B cell (primary cell): ENCODE measurements at regions not wholly inside any gene's neighbourhood (a gene's known extent, or its start where the extent isn't known, plus 50 kb on each side); places are given as distances from the start of the nearest gene placed in this dataset.

ENCODE experiments used
- ATAC-seq: fragments of 200-7000 bp; cut with Tn5 transposase; one replicate; pipeline ENCODE4 v1.10.0; 2021; ENCODE audit warnings: low read depth, mild to moderate bottlenecking, moderate number of reproducible peaks, moderate library complexity
- CTCF ChIA-PET: fragments of 350-600 bp; sonication (Branson Sonifier 250); formaldehyde crosslinking; loops from one replicate; lab custom pipeline; 2021; ENCODE audit warnings: antibody characterized with exemption, inconsistent platforms; lab: Charles Lee
- POLR2A ChIA-PET: fragments of 350-600 bp; sonication (Branson Sonifier 250); formaldehyde crosslinking; loops from one replicate; lab custom pipeline; 2021; ENCODE audit warnings: antibody characterized with exemption; lab: Charles Lee
- DNase-seq: peaks from one replicate; pipeline ENCODE4 v3.0.0; 2013
- H2AFZ ChIP-seq: 2 replicates; pipeline ENCODE4 v1.6.1; 2012; ENCODE audit warnings: mild to moderate bottlenecking, low read depth, low read length; ENCODE audit not compliant: insufficient read depth, poor library complexity, severe bottlenecking
- H3K27ac ChIP-seq, 2 donors: 1 replicate in 1 of 2; 2 replicates in 1 of 2; pipeline ENCODE4 v1.5.1; 2012 to 2013; ENCODE audit warnings: low read length in 2 of 2, mild to moderate bottlenecking in 2 of 2, moderate library complexity in 1 of 2
- H3K27me3 ChIP-seq, 4 experiments: fragments of 200-600 bp in 1 of 4; sonication (generic) in 1 of 4; replicated peaks in 1 of 4; 1 replicate in 2 of 4; 2 replicates in 2 of 4; pipeline versions ENCODE4 v1.6.1 to v1.7.0; 2013 to 2016; ENCODE audit warnings: low read length in 3 of 4, mild to moderate bottlenecking in 2 of 4, mixed read lengths in 1 of 4, moderate library complexity in 1 of 4; ENCODE audit not compliant: insufficient read depth in 4 of 4, control insufficient read depth in 3 of 4; ENCODE audit errors: control extremely low read depth in 1 of 4
- H3K36me3 ChIP-seq, 2 experiments: replicated peaks in 1 of 2; 1 replicate in 1 of 2; 2 replicates in 1 of 2; pipeline versions ENCODE4 v1.6.1 to v1.7.1; 2013; ENCODE audit warnings: low read length in 1 of 2; ENCODE audit not compliant: insufficient read depth in 2 of 2, control insufficient read depth in 1 of 2; ENCODE audit errors: control extremely low read depth in 1 of 2, extremely low read depth in 1 of 2
- H3K4me1 ChIP-seq, 2 donors: fragments of 200-600 bp in 1 of 2; sonication (generic) in 1 of 2; 1 replicate in 1 of 2; 2 replicates in 1 of 2; pipeline versions ENCODE4 v1.5.1 to v1.6.1; 2013 to 2017; ENCODE audit warnings: low read length in 2 of 2; ENCODE audit not compliant: control insufficient read depth in 2 of 2, insufficient read depth in 2 of 2
- H3K4me2 ChIP-seq: replicated peaks from 2 replicates; pipeline ENCODE3; 2012; ENCODE audit warnings: mild to moderate bottlenecking, low read depth, low read length; ENCODE audit not compliant: poor library complexity, severe bottlenecking
- H3K4me3 ChIP-seq, 5 experiments: fragments of 200-600 bp in 1 of 5; sonication (generic) in 1 of 5; 1 replicate in 3 of 5; 2 replicates in 2 of 5; pipeline versions ENCODE4 v1.5.1 to v1.7.0; 2011 to 2016; ENCODE audit warnings: low read length in 4 of 5, mild to moderate bottlenecking in 4 of 5, low read depth in 2 of 5, control low read depth in 1 of 5, moderate library complexity in 1 of 5; ENCODE audit not compliant: insufficient read depth in 1 of 5; ENCODE audit errors: control extremely low read depth in 1 of 5, extremely low read depth in 1 of 5
- H3K79me2 ChIP-seq: fragments of 200-600 bp; sonication (generic); one replicate; pipeline ENCODE4 v1.6.0; 2016; ENCODE audit warnings: low read length; ENCODE audit not compliant: control insufficient read depth, insufficient read depth
- H3K9ac ChIP-seq: fragments of 200-600 bp; sonication (generic); 2 replicates; pipeline ENCODE4 v1.6.1; 2017; ENCODE audit warnings: mild to moderate bottlenecking, low read length, moderate library complexity
- H3K9me3 ChIP-seq, 3 donors: one replicate each; pipeline versions ENCODE4 v1.6.1 to v1.7.1; 2013; ENCODE audit warnings: low read length in 2 of 3; ENCODE audit not compliant: control insufficient read depth in 2 of 3, insufficient read depth in 1 of 3; ENCODE audit errors: control extremely low read depth in 1 of 3
- H4K20me1 ChIP-seq: 2 replicates; pipeline ENCODE4 v1.6.0; 2012; ENCODE audit warnings: mild to moderate bottlenecking, low read length; ENCODE audit not compliant: insufficient read depth, control insufficient read depth, poor library complexity, severe bottlenecking
- H3K27ac Mint-ChIP-seq: one replicate; pipeline ENCODE4 v1.8.0; 2021; ENCODE audit warnings: mixed read lengths
- H3K27me3 Mint-ChIP-seq: one replicate; pipeline ENCODE4 v1.8.0; 2021; ENCODE audit warnings: mixed read lengths
- H3K4me1 Mint-ChIP-seq: one replicate; pipeline ENCODE4 v1.8.0; 2021; ENCODE audit warnings: mixed read lengths
- H3K4me3 Mint-ChIP-seq: one replicate; pipeline ENCODE4 v1.8.0; 2021; ENCODE audit warnings: mixed read lengths
- H3K9me3 Mint-ChIP-seq: one replicate; pipeline ENCODE4 v1.8.0; 2022; ENCODE audit warnings: mixed read lengths; ENCODE audit not compliant: insufficient read depth
- CTCF ChIP-seq: fragments of 200-600 bp; IDR thresholded peaks from one replicate; pipeline ENCODE4 v1.8.0; 2022; ENCODE audit warnings: antibody characterized with exemption, mild to moderate bottlenecking
- EZH2 ChIP-seq: IDR thresholded peaks from 2 replicates; pipeline ENCODE4 v1.6.1; 2012; ENCODE audit warnings: borderline replicate concordance, low read depth, mild to moderate bottlenecking, moderate library complexity, low read length; ENCODE audit not compliant: insufficient read depth, poor library complexity, severe bottlenecking
- WGBS: methylation state at CpG from one replicate; pipeline ENCODE4 v1.1.5; 2013; ENCODE audit warnings: missing lambda C conversion rate; ENCODE audit not compliant: insufficient coverage; 5-methylcytosine and 5-hydroxymethylcytosine counted together
- intact Hi-C: fragments of 100-400 bp; cut with micrococcal nuclease; formaldehyde crosslinking; loops from one replicate; pipeline ENCODE4 v1.10.0; 2022

DNA sequence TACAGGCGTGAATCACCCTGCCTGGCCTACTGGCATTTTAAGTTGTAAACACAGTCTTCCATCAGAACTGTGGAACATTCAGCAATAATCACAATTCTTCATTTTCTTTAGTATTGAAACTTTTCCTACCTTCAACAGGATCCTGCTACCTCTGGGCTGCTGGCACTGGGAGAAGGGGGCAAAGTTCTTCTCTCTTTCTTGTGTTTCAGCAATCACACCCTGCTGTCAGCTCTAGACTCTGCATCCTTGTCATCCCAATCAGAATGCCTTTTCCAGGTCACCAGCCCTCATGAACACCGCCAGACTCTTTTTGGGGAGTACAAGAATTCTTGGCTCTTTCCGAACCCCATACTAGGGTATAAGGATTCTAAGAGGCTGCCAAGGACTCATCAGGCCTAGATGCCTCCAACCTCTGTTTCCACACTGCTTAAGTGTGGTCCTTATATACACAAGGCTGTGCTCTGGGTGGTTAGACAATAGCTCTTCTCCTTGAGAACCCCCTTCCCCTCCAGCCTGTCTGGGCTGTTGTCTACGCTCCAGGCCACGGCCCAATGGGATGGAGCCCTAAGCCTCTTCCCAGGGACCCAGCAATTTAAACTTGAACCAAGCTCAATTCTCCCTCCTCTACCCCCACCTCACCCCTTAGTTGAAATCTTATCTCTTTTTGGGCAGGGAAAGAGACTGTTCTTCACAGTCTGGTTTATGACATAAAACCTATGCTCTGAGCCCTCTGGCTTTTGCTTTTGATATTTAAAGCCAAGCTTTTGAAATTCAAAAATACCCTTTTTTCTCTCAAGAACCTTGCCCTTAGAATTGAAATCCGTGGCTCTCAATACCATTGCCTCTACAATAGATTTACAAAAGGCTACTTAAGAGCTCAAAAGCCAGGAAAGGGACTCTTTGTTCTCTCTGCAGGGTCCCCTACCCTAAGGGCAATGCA lies 327.4 kb downstream of the BUD13 start:
- no peak overlapping the region for H3K4me3 Mint-ChIP-seq
- H3K27me3 Mint-ChIP-seq: peaks cover 13% of the 10 kb centered on the region
- H3K27me3 ChIP-seq: no peaks in the 10 kb centered on the region
- ATAC-seq: no peak
- peaks cover 2% of the 10 kb centered on the region for H3K9me3 Mint-ChIP-seq
- H3K79me2 ChIP-seq: no peaks in the 10 kb centered on the region
- H3K27ac ChIP-seq: no peak overlapping the region
- no peak overlapping the region for H3K4me2 ChIP-seq
- no peak overlapping the region for H3K4me3 ChIP-seq
- no peaks in the 10 kb centered on the region for H4K20me1 ChIP-seq
- H3K4me1 Mint-ChIP-seq: no peaks in the 10 kb centered on the region
- peaks cover 0 to 1% (median 0%) of the 10 kb centered on the region in 3 donors for H3K9me3 ChIP-seq
- WGBS: 73% methylated on average over 5 of the region's 6 CpGs
- no peaks in the 10 kb centered on the region for H3K4me1 ChIP-seq
- POLR2A ChIA-PET: no interaction called here
- no peaks in the 10 kb centered on the region for H3K36me3 ChIP-seq
- DNase-seq: no peak
- CTCF ChIA-PET: no interaction called here
- intact Hi-C loops: no loop called here
- no peak overlapping the region for H2AFZ ChIP-seq
- no peak overlapping the region for H3K27ac Mint-ChIP-seq
- TF ChIP-seq EZH2 (no peak), CTCF (no peak)
- no peak overlapping the region for H3K9ac ChIP-seq

DNA sequence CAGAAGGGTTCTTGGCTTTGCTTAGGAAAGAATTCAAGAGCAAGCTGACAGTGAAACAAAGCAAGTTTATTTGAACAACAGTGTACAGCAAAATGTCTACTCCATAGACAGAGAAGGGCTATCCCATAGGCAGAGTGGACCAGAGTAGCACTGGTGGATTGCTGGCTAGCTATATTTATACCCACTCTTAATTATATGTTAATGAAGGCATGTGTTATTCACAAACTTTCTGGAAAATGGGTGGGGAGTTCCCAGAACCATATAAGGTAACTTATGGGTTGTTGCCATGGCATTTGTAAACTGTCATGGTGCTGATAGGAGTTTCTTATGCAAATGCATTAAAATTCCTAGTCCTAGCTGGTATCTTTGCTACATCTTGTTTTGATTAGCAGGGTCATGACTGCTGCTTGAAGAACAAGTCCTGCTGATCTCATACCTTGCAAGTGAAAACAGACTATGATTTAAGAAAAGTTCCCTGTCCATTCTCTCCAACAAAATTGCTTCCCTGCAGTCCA lies 330.5 kb downstream of the BUD13 start:
- ChIA-PET CTCF (no interaction called here), POLR2A (no interaction called here)
- no peak overlapping the region for H3K4me3 Mint-ChIP-seq
- no peak overlapping the region for H3K4me3 ChIP-seq
- no peak for ATAC-seq
- no peaks in the 10 kb centered on the region for H3K4me1 ChIP-seq
- H3K27ac Mint-ChIP-seq: no peak overlapping the region
- intact Hi-C loops: no loop called here
- H3K9ac ChIP-seq: no peak overlapping the region
- H3K9me3 Mint-ChIP-seq: peaks cover 4% of the 10 kb centered on the region
- no peak overlapping the region for H3K4me2 ChIP-seq
- peaks cover 16% of the 10 kb centered on the region for H3K27me3 Mint-ChIP-seq
- H2AFZ ChIP-seq: no peak overlapping the region
- no peaks in the 10 kb centered on the region for H4K20me1 ChIP-seq
- H3K27me3 ChIP-seq: no peaks in the 10 kb centered on the region
- no peaks in the 10 kb centered on the region for H3K4me1 Mint-ChIP-seq
- H3K27ac ChIP-seq: no peak overlapping the region
- DNase-seq: no peak
- H3K79me2 ChIP-seq: no peaks in the 10 kb centered on the region
- peaks cover 0 to 1% (median 0%) of the 10 kb centered on the region in 3 donors for H3K9me3 ChIP-seq
- no peak for TF ChIP-seq EZH2
- TF ChIP-seq CTCF: no peak
- no peaks in the 10 kb centered on the region for H3K36me3 ChIP-seq
